ENCODE measurements at regions not wholly inside any gene's neighbourhood (a gene's known extent, or its start where the extent isn't known, plus 50 kb on each side); places are given as distances from the start of the nearest gene placed in this dataset.

DNA sequence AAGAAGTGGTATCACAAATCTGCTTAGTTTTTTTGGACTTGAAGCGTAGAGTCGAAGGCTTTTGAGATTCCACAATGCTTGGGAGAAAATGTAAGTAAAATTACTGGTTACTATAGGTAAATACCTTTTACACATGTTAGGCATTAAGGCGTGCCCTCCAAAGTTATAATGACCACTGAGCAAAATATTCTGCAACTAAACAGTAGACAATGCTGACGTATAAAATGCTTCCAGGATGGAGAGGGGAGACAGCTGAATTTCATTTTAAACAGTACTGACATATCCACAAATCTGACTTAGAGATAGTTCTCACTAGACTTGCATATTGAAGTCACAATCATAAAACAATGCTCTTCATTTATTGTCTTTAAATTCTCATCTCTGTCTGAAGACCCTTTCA is 144.5 kb upstream of the DCN start:
- TF ChIP-seq, protein P1, sequence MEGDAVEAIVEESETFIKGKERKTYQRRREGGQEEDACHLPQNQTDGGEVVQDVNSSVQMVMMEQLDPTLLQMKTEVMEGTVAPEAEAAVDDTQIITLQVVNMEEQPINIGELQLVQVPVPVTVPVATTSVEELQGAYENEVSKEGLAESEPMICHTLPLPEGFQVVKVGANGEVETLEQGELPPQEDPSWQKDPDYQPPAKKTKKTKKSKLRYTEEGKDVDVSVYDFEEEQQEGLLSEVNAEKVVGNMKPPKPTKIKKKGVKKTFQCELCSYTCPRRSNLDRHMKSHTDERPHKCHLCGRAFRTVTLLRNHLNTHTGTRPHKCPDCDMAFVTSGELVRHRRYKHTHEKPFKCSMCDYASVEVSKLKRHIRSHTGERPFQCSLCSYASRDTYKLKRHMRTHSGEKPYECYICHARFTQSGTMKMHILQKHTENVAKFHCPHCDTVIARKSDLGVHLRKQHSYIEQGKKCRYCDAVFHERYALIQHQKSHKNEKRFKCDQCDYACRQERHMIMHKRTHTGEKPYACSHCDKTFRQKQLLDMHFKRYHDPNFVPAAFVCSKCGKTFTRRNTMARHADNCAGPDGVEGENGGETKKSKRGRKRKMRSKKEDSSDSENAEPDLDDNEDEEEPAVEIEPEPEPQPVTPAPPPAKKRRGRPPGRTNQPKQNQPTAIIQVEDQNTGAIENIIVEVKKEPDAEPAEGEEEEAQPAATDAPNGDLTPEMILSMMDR (IDR thresholded peaks at IDR 0.05; ENCODE audit: low read length), result no peak
- TF ChIP-seq EZH2 (optimal IDR thresholded peaks at IDR 0.05; ENCODE audit: low read depth, low read length), result no peak
- no peak for TF ChIP-seq EZH2phosphoT487 (IDR thresholded peaks at IDR 0.05; ENCODE audit: low read length)
